K562 (cell line): ENCODE measurements at regions not wholly inside any gene's neighbourhood (a gene's known extent, or its start where the extent isn't known, plus 50 kb on each side); places are given as distances from the start of the nearest gene placed in this dataset.

Source experiments
- C11orf30 ChIP-seq: fragments of 450-650 bp; IDR thresholded peaks from 2 replicates; pipeline ENCODE4 v1.6.1; 2016; ENCODE audit warnings: low read depth, mild to moderate bottlenecking
- CC2D1A ChIP-seq: fragments of 450-650 bp; IDR thresholded peaks from 2 replicates; pipeline ENCODE4 v1.6.1; 2017; ENCODE audit warnings: mild to moderate bottlenecking
- CHD1 ChIP-seq: fragments of 200-600 bp; sonication (generic); IDR thresholded peaks from one replicate; pipeline ENCODE4 v1.6.1; 2012; ENCODE audit warnings: mild to moderate bottlenecking, moderate library complexity, low read length, inconsistent platforms
- CUX1 ChIP-seq: fragments of 200-800 bp; sonication (Bioruptor generic); IDR thresholded peaks from 2 replicates; pipeline ENCODE4 v1.6.1; 2016; ENCODE audit warnings: missing genetic modification characterization, missing compliant biosample characterization
- ELF2 ChIP-seq: fragments of 250-450 bp; sonication (Bioruptor Pico); IDR thresholded peaks from 2 replicates; pipeline ENCODE4 v1.5.0; 2021; ENCODE audit warnings: mild to moderate bottlenecking
- FOXJ3 ChIP-seq: sonication (generic); formaldehyde crosslinking; IDR thresholded peaks from 2 replicates; pipeline ENCODE4 v1.4.0; 2020; ENCODE audit warnings: mild to moderate bottlenecking, missing genetic modification reagents
- HLTF ChIP-seq: fragments of 450-650 bp; IDR thresholded peaks from 2 replicates; pipeline ENCODE4 v1.6.1; 2016
- POLR3G ChIP-seq: IDR thresholded peaks from 2 replicates; pipeline ENCODE4 v1.6.1; 2011; ENCODE audit not compliant: insufficient read length, insufficient replicate concordance; ENCODE audit errors: extremely low read depth
- POU5F1 ChIP-seq: fragments of 150-350 bp; IDR thresholded peaks from 2 replicates; pipeline ENCODE4 v1.6.1; 2014; ENCODE audit warnings: borderline replicate concordance, low read length, low read depth, mild to moderate bottlenecking; ENCODE audit not compliant: partially characterized antibody
- RAD21 ChIP-seq, 2 experiments: fragments of 250-450 bp in 1 of 2; fragments of 450-650 bp in 1 of 2; sonication (Bioruptor Pico) in 1 of 2; formaldehyde crosslinking in 1 of 2; IDR thresholded peaks in 1 of 2; conservative IDR thresholded peaks in 1 of 2; 2 replicates each; pipeline versions ENCODE4 v1.4.0 to v1.8.0; 2020 to 2022; ENCODE audit warnings: mild to moderate bottlenecking in 2 of 2, moderate library complexity in 1 of 2
- RBM22 ChIP-seq: fragments of 200-400 bp; formaldehyde crosslinking; IDR thresholded peaks from 2 replicates; pipeline ENCODE4 v1.6.1; 2018; ENCODE audit warnings: low read length, low read depth; ENCODE audit not compliant: poor library complexity, severe bottlenecking
- SIN3A ChIP-seq, 2 experiments: fragments of 150-350 bp in 1 of 2; IDR thresholded peaks; 2 replicates each; pipeline ENCODE4 v1.6.1; 2011 to 2016; ENCODE audit warnings: borderline replicate concordance in 2 of 2, low read depth in 2 of 2, low read length in 2 of 2, mild to moderate bottlenecking in 2 of 2, moderate library complexity in 2 of 2; ENCODE audit not compliant: control insufficient read depth in 1 of 2
- TSC22D4 ChIP-seq: fragments of 450-650 bp; IDR thresholded peaks from 2 replicates; pipeline ENCODE4 v1.6.1; 2016; ENCODE audit warnings: missing genetic modification characterization, missing biosample characterization, control low read depth
- ZSCAN29 ChIP-seq: fragments of 450-650 bp; IDR thresholded peaks from 2 replicates; pipeline ENCODE4 v1.6.1; 2017
- TF ChIP-seq, protein P1 (sequence below): sonication (generic); formaldehyde crosslinking; IDR thresholded peaks from 2 replicates; pipeline ENCODE4 v1.8.1; 2022; ENCODE audit warnings: missing genetic modification reagents
- TF ChIP-seq, protein P2 (sequence below): fragments of 450-650 bp; IDR thresholded peaks from 2 replicates; pipeline ENCODE4 v1.7.1; 2018; ENCODE audit warnings: mild to moderate bottlenecking, low read depth; ENCODE audit not compliant: partially characterized antibody

DNA sequence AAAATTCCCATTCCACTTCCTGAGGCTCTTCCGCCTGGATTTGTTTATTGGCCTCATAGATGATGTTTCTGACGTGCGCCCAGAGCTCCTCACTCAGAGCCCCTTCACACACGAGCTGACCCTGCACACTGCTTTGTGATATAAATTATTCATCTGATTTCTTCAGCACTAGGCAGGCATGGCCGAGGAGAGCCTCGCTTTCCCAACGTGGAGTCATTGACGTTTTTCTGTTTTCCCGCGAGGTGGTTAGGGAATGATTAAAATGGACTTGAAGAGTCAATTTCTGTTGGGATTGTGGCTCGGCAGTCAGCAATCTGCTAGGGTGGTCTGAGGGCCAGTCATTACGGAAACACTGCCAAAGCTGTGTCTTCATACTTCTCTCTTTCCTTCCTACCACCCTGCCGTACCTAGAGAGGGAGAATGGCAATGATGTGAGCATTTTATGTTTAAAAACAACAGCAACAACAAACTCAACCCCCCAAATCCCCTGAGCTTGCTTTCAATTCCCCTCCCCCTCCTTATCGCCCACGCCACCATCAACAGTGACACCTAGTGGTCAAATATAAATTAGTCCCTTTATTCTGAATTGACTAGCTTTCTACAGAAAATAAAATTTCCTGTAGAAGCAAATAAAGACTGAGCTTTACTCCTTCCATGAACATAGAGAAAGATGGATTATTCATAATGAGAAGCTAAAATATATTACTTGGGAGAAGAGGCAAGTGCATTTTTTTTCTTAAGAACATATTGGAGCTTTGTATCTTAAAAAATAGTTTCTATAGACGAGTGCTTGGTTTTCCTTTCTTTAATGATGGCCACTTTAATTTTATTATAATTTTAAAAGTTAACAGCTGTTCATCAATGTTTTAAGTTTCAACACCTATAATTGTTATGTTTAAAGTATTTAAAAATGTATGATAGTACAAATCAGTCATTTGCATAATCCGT is 285.1 kb downstream of the MTX2 start (continued):
- TF ChIP-seq C11orf30 (no peak), TSC22D4 (tag) (no peak), CUX1 (CRISPR knock-in tag) (no peak), SIN3A (IDR thresholded peaks at IDR 0.05; ENCODE audit: borderline replicate concordance in 2 of 2, control insufficient read depth in 1 of 2, low read depth in 2 of 2, low read length in 2 of 2) (no peak), CC2D1A (peak; percentile 65), RBM22 (no peak), POU5F1 (no peak), POLR3G (no peak), ELF2 (CRISPR knock-in tag) (no peak), ZSCAN29 (no peak), RAD21 (CRISPR knock-in tag; conservative IDR thresholded peaks at IDR 0.05 in 1 of 2, IDR thresholded peaks at IDR 0.05 in 1 of 2) (peak; percentile 79 to 87), HLTF (0 out of 2 replicates have a peak, but pooled peaks have one; percentile 34), FOXJ3 (no peak), CHD1 (no peak)
- TF ChIP-seq, protein P1, sequence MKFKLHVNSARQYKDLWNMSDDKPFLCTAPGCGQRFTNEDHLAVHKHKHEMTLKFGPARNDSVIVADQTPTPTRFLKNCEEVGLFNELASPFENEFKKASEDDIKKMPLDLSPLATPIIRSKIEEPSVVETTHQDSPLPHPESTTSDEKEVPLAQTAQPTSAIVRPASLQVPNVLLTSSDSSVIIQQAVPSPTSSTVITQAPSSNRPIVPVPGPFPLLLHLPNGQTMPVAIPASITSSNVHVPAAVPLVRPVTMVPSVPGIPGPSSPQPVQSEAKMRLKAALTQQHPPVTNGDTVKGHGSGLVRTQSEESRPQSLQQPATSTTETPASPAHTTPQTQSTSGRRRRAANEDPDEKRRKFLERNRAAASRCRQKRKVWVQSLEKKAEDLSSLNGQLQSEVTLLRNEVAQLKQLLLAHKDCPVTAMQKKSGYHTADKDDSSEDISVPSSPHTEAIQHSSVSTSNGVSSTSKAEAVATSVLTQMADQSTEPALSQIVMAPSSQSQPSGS: no peak
- TF ChIP-seq, protein P2, sequence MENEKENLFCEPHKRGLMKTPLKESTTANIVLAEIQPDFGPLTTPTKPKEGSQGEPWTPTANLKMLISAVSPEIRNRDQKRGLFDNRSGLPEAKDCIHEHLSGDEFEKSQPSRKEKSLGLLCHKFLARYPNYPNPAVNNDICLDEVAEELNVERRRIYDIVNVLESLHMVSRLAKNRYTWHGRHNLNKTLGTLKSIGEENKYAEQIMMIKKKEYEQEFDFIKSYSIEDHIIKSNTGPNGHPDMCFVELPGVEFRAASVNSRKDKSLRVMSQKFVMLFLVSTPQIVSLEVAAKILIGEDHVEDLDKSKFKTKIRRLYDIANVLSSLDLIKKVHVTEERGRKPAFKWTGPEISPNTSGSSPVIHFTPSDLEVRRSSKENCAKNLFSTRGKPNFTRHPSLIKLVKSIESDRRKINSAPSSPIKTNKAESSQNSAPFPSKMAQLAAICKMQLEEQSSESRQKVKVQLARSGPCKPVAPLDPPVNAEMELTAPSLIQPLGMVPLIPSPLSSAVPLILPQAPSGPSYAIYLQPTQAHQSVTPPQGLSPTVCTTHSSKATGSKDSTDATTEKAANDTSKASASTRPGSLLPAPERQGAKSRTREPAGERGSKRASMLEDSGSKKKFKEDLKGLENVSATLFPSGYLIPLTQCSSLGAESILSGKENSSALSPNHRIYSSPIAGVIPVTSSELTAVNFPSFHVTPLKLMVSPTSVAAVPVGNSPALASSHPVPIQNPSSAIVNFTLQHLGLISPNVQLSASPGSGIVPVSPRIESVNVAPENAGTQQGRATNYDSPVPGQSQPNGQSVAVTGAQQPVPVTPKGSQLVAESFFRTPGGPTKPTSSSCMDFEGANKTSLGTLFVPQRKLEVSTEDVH: peak; percentile 47
